GM23338 (cell line): ENCODE measurements at regions not wholly inside any gene's neighbourhood (a gene's known extent, or its start where the extent isn't known, plus 50 kb on each side); places are given as distances from the start of the nearest gene placed in this dataset.

ENCODE experiments used
- ATAC-seq: fragments of 200-7000 bp; cut with Tn5 transposase; 3 replicates; pipeline ENCODE4 v1.9.1; 2020
- DNase-seq: peaks from one replicate; pipeline ENCODE4 v3.0.0-alpha.2; 2015; ENCODE audit warnings: low spot score
- H2AFZ ChIP-seq: fragments of 200-600 bp; sonication (generic); 2 replicates; pipeline ENCODE4 v1.8.0; 2016; ENCODE audit warnings: antibody characterized with exemption, mild to moderate bottlenecking, moderate library complexity
- H3F3A ChIP-seq: fragments of 200-600 bp; sonication (generic); replicated peaks from 2 replicates; pipeline ENCODE4 v1.8.0; 2017; ENCODE audit warnings: antibody characterized with exemption, mixed run types, low read depth
- H3K27ac ChIP-seq: fragments of 200-600 bp; sonication (generic); 2 replicates; pipeline ENCODE4 v1.6.1; 2016; ENCODE audit warnings: low read depth
- H3K27me3 ChIP-seq: fragments of 200-600 bp; sonication (generic); 2 replicates; pipeline ENCODE4 v1.8.0; 2016; ENCODE audit warnings: mild to moderate bottlenecking, mixed run types, moderate library complexity; ENCODE audit not compliant: insufficient read depth
- H3K36me3 ChIP-seq: fragments of 200-600 bp; sonication (generic); 2 replicates; pipeline ENCODE4 v1.8.0; 2016; ENCODE audit warnings: mild to moderate bottlenecking; ENCODE audit not compliant: insufficient read depth
- H3K4me1 ChIP-seq: fragments of 200-600 bp; sonication (generic); 2 replicates; pipeline ENCODE4 v1.8.0; 2016; ENCODE audit warnings: mild to moderate bottlenecking, moderate library complexity; ENCODE audit not compliant: insufficient read depth
- H3K4me2 ChIP-seq: fragments of 200-600 bp; sonication (generic); 2 replicates; pipeline ENCODE4 v1.7.1; 2017; ENCODE audit warnings: mixed run types
- H3K4me3 ChIP-seq: fragments of 200-600 bp; sonication (generic); 2 replicates; pipeline ENCODE4 v1.6.1; 2016; ENCODE audit warnings: mixed run types
- H3K79me2 ChIP-seq: fragments of 200-600 bp; sonication (generic); replicated peaks from 2 replicates; pipeline ENCODE4 v1.8.0; 2017; ENCODE audit warnings: mild to moderate bottlenecking; ENCODE audit not compliant: insufficient read depth
- H3K9me2 ChIP-seq: fragments of 200-600 bp; sonication (generic); 2 replicates; pipeline ENCODE4 v1.8.0; 2017; ENCODE audit not compliant: insufficient read depth
- H4K20me1 ChIP-seq: fragments of 200-600 bp; sonication (generic); replicated peaks from 2 replicates; pipeline ENCODE4 v1.8.0; 2017; ENCODE audit warnings: mild to moderate bottlenecking; ENCODE audit not compliant: insufficient read depth
- H3K27ac Mint-ChIP-seq: 2 replicates; pipeline ENCODE4 v1.8.0; 2020; ENCODE audit warnings: inconsistent platforms, mild to moderate bottlenecking, moderate library complexity, mixed read lengths
- H3K27me3 Mint-ChIP-seq: 3 replicates; pipeline ENCODE4 v1.8.0; 2022; ENCODE audit warnings: low read depth, mild to moderate bottlenecking, moderate library complexity, mixed read lengths, inconsistent platforms; ENCODE audit not compliant: insufficient read depth, poor library complexity
- H3K36me3 Mint-ChIP-seq: 3 replicates; pipeline ENCODE4 v1.8.0; 2021; ENCODE audit warnings: low read depth, mild to moderate bottlenecking, inconsistent platforms, moderate library complexity, mixed read lengths
- H3K4me1 Mint-ChIP-seq: 3 replicates; pipeline ENCODE4 v1.8.0; 2020; ENCODE audit warnings: mild to moderate bottlenecking, inconsistent platforms, mixed read lengths
- H3K4me3 Mint-ChIP-seq: 3 replicates; pipeline ENCODE4 v1.8.0; 2021; ENCODE audit warnings: moderate library complexity, mild to moderate bottlenecking, inconsistent platforms, mixed read lengths
- H3K9me3 Mint-ChIP-seq: 3 replicates; pipeline ENCODE4 v1.8.0; 2020; ENCODE audit warnings: moderate library complexity, mild to moderate bottlenecking, inconsistent platforms, mixed read lengths
- CREB1 ChIP-seq: fragments of 250-450 bp; sonication (Bioruptor Pico); IDR thresholded peaks from 2 replicates; pipeline ENCODE4 v1.5.0; 2020; ENCODE audit warnings: low read depth, mild to moderate bottlenecking, moderate library complexity
- EZH2 ChIP-seq: fragments of 200-600 bp; sonication (generic); IDR thresholded peaks from one replicate; pipeline ENCODE4 v1.8.0; 2017; ENCODE audit warnings: antibody characterized with exemption, mild to moderate bottlenecking, low read depth; ENCODE audit not compliant: unreplicated experiment
- EZH2phosphoT487 ChIP-seq: fragments of 200-600 bp; sonication (generic); IDR thresholded peaks from one replicate; pipeline ENCODE4 v1.8.1; 2018; ENCODE audit warnings: antibody characterized with exemption; ENCODE audit not compliant: unreplicated experiment
- JUNB ChIP-seq: IDR thresholded peaks from one replicate; pipeline ENCODE4 v1.6.1; 2016; ENCODE audit warnings: antibody characterized with exemption; ENCODE audit not compliant: unreplicated experiment
- NANOG ChIP-seq: IDR thresholded peaks from 2 replicates; pipeline ENCODE4 v1.6.1; 2016; ENCODE audit warnings: antibody characterized with exemption, borderline replicate concordance
- POLR2AphosphoS5 ChIP-seq: IDR thresholded peaks from 2 replicates; pipeline ENCODE4 v1.6.1; 2016; ENCODE audit warnings: antibody characterized with exemption, low read depth
- STAT1 ChIP-seq: IDR thresholded peaks from one replicate; pipeline ENCODE4 v1.6.1; 2016; ENCODE audit warnings: antibody characterized with exemption; ENCODE audit not compliant: unreplicated experiment
- ZNF114 ChIP-seq: fragments of 250-450 bp; sonication (Bioruptor Pico); IDR thresholded peaks from 2 replicates; pipeline ENCODE4 v1.5.0; 2020; ENCODE audit warnings: mild to moderate bottlenecking, moderate library complexity
- ZNF331 ChIP-seq: fragments of 250-450 bp; sonication (Bioruptor Pico); IDR thresholded peaks from 2 replicates; pipeline ENCODE4 v1.5.0; 2020; ENCODE audit warnings: low read depth, mild to moderate bottlenecking, moderate library complexity
- TF ChIP-seq, protein P1 (sequence below): IDR thresholded peaks from 2 replicates; pipeline ENCODE4 v1.6.1; 2016; ENCODE audit warnings: antibody characterized with exemption
- TF ChIP-seq, protein P2 (sequence below): IDR thresholded peaks from one replicate; pipeline ENCODE4 v1.6.1; 2018; ENCODE audit warnings: antibody characterized with exemption; ENCODE audit not compliant: unreplicated experiment
- TF ChIP-seq, protein P3 (sequence below): fragments of 250-450 bp; sonication (Bioruptor Pico); IDR thresholded peaks from 2 replicates; pipeline ENCODE4 v1.5.0; 2020; ENCODE audit warnings: mild to moderate bottlenecking, moderate library complexity
- TF ChIP-seq, protein P4 (sequence below), 2 experiments: fragments of 200-600 bp in 1 of 2; sonication (generic) in 1 of 2; conservative IDR thresholded peaks; 2 replicates each; pipeline versions ENCODE4 v1.5.1 to v1.6.1; 2016 to 2017; ENCODE audit warnings: antibody characterized with exemption in 2 of 2, low read depth in 2 of 2, mild to moderate bottlenecking in 2 of 2, moderate library complexity in 1 of 2

DNA sequence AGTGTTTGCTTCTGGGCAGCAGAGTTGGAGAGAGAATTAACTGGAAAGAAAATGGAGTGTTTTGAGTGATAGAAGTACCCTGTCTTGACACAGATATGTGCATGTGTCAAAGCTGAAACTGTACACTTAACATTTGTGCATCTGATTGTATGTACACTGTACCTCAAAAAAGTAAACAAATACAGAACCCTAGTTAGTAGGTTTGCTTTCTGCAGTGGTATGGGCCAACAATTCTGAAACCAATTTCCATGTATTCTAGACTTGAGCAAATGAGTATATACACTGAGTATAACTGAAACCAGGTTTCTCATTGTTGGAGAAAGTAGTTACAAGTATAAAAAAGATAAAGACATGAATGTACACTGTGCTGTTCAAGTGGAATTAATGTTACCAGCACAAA, 52.4 kb downstream of the ELAPOR2 start:
- no peak overlapping the region for H3K27ac Mint-ChIP-seq
- H3K36me3 Mint-ChIP-seq, result no peaks in the 10 kb centered on the region
- no peak for ATAC-seq
- Histone ChIP-seq H4K20me1 (peaks cover 27% of the 10 kb centered on the region; the same call in 1 of the 2 replicates), H3F3A (no peaks in the 10 kb centered on the region), H3K36me3 (no peaks in the 10 kb centered on the region), H2AFZ (no peak overlapping the region), H3K4me1 (peaks cover 28% of the 10 kb centered on the region), H3K79me2 (peaks cover 94% of the 10 kb centered on the region), H3K27ac (no peak overlapping the region), H3K9me2 (0 out of 2 replicates have a peak, but pooled peaks cover 3% of the 10 kb centered on the region), H3K4me3 (no peak overlapping the region), H3K27me3 (no peaks in the 10 kb centered on the region), H3K4me2 (no peak overlapping the region)
- TF ChIP-seq, protein P1, sequence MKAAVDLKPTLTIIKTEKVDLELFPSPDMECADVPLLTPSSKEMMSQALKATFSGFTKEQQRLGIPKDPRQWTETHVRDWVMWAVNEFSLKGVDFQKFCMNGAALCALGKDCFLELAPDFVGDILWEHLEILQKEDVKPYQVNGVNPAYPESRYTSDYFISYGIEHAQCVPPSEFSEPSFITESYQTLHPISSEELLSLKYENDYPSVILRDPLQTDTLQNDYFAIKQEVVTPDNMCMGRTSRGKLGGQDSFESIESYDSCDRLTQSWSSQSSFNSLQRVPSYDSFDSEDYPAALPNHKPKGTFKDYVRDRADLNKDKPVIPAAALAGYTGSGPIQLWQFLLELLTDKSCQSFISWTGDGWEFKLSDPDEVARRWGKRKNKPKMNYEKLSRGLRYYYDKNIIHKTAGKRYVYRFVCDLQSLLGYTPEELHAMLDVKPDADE, result no peak
- TF ChIP-seq NANOG (no peak), JUNB (no peak), POLR2AphosphoS5 (no peak), ZNF114 (CRISPR knock-in tag) (no peak), STAT1 (no peak), CREB1 (no peak), ZNF331 (CRISPR knock-in tag) (no peak), EZH2phosphoT487 (no peak), EZH2 (no peak)
- TF ChIP-seq, protein P2, sequence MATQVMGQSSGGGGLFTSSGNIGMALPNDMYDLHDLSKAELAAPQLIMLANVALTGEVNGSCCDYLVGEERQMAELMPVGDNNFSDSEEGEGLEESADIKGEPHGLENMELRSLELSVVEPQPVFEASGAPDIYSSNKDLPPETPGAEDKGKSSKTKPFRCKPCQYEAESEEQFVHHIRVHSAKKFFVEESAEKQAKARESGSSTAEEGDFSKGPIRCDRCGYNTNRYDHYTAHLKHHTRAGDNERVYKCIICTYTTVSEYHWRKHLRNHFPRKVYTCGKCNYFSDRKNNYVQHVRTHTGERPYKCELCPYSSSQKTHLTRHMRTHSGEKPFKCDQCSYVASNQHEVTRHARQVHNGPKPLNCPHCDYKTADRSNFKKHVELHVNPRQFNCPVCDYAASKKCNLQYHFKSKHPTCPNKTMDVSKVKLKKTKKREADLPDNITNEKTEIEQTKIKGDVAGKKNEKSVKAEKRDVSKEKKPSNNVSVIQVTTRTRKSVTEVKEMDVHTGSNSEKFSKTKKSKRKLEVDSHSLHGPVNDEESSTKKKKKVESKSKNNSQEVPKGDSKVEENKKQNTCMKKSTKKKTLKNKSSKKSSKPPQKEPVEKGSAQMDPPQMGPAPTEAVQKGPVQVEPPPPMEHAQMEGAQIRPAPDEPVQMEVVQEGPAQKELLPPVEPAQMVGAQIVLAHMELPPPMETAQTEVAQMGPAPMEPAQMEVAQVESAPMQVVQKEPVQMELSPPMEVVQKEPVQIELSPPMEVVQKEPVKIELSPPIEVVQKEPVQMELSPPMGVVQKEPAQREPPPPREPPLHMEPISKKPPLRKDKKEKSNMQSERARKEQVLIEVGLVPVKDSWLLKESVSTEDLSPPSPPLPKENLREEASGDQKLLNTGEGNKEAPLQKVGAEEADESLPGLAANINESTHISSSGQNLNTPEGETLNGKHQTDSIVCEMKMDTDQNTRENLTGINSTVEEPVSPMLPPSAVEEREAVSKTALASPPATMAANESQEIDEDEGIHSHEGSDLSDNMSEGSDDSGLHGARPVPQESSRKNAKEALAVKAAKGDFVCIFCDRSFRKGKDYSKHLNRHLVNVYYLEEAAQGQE, result no peak
- TF ChIP-seq, protein P3, sequence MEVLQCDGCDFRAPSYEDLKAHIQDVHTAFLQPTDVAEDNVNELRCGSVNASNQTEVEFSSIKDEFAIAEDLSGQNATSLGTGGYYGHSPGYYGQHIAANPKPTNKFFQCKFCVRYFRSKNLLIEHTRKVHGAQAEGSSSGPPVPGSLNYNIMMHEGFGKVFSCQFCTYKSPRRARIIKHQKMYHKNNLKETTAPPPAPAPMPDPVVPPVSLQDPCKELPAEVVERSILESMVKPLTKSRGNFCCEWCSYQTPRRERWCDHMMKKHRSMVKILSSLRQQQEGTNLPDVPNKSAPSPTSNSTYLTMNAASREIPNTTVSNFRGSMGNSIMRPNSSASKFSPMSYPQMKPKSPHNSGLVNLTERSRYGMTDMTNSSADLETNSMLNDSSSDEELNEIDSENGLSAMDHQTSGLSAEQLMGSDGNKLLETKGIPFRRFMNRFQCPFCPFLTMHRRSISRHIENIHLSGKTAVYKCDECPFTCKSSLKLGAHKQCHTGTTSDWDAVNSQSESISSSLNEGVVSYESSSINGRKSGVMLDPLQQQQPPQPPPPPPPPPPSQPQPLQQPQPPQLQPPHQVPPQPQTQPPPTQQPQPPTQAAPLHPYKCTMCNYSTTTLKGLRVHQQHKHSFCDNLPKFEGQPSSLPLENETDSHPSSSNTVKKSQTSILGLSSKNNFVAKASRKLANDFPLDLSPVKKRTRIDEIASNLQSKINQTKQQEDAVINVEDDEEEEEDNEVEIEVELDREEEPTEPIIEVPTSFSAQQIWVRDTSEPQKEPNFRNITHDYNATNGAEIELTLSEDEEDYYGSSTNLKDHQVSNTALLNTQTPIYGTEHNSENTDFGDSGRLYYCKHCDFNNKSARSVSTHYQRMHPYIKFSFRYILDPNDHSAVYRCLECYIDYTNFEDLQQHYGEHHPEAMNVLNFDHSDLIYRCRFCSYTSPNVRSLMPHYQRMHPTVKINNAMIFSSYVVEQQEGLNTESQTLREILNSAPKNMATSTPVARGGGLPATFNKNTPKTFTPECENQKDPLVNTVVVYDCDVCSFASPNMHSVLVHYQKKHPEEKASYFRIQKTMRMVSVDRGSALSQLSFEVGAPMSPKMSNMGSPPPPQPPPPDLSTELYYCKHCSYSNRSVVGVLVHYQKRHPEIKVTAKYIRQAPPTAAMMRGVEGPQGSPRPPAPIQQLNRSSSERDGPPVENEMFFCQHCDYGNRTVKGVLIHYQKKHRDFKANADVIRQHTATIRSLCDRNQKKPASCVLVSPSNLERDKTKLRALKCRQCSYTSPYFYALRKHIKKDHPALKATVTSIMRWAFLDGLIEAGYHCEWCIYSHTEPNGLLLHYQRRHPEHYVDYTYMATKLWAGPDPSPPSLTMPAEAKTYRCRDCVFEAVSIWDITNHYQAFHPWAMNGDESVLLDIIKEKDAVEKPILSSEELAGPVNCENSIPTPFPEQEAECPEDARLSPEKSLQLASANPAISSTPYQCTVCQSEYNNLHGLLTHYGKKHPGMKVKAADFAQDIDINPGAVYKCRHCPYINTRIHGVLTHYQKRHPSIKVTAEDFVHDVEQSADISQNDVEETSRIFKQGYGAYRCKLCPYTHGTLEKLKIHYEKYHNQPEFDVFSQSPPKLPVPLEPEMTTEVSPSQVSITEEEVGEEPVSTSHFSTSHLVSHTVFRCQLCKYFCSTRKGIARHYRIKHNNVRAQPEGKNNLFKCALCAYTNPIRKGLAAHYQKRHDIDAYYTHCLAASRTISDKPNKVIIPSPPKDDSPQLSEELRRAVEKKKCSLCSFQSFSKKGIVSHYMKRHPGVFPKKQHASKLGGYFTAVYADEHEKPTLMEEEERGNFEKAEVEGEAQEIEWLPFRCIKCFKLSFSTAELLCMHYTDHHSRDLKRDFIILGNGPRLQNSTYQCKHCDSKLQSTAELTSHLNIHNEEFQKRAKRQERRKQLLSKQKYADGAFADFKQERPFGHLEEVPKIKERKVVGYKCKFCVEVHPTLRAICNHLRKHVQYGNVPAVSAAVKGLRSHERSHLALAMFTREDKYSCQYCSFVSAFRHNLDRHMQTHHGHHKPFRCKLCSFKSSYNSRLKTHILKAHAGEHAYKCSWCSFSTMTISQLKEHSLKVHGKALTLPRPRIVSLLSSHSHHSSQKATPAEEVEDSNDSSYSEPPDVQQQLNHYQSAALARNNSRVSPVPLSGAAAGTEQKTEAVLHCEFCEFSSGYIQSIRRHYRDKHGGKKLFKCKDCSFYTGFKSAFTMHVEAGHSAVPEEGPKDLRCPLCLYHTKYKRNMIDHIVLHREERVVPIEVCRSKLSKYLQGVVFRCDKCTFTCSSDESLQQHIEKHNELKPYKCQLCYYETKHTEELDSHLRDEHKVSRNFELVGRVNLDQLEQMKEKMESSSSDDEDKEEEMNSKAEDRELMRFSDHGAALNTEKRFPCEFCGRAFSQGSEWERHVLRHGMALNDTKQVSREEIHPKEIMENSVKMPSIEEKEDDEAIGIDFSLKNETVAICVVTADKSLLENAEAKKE, result no peak
- TF ChIP-seq, protein P4, sequence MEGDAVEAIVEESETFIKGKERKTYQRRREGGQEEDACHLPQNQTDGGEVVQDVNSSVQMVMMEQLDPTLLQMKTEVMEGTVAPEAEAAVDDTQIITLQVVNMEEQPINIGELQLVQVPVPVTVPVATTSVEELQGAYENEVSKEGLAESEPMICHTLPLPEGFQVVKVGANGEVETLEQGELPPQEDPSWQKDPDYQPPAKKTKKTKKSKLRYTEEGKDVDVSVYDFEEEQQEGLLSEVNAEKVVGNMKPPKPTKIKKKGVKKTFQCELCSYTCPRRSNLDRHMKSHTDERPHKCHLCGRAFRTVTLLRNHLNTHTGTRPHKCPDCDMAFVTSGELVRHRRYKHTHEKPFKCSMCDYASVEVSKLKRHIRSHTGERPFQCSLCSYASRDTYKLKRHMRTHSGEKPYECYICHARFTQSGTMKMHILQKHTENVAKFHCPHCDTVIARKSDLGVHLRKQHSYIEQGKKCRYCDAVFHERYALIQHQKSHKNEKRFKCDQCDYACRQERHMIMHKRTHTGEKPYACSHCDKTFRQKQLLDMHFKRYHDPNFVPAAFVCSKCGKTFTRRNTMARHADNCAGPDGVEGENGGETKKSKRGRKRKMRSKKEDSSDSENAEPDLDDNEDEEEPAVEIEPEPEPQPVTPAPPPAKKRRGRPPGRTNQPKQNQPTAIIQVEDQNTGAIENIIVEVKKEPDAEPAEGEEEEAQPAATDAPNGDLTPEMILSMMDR (conservative IDR thresholded peaks at IDR 0.05; ENCODE audit: low read depth in 2 of 2), result no peak
- peaks cover 20% of the 10 kb centered on the region; the same call in 2 of the 3 replicates for H3K4me1 Mint-ChIP-seq
- no peak overlapping the region for H3K4me3 Mint-ChIP-seq
- no peaks in the 10 kb centered on the region for H3K9me3 Mint-ChIP-seq
- no peaks in the 10 kb centered on the region for H3K27me3 Mint-ChIP-seq
- no peak for DNase-seq
